ENCODE measurements at regions not wholly inside any gene's neighbourhood (a gene's known extent, or its start where the extent isn't known, plus 50 kb on each side); places are given as distances from the start of the nearest gene placed in this dataset.

DNA sequence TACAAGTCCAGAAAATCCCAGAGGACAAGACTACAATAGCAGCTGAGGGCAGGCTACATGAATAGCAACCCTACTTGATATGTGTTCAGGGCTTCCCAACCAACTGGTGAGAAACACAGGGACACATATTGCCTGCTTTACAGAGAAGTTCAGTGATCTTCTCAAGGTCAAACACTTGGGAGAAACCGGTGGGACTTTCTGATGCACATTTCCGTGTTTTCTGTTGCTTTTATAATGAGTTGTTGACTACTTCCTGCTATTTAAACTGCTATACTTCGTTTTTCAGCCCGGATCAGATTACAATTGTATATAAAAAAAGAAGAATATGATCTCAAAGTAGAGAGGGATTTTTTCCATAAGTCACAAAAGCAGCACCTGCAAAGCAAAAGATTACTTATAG, 175.1 kb downstream of the SNX18 start:
- WGBS (ENCODE audit: insufficient coverage), result no CpG with 5 or more reads among the region's 4 CpGs
- H3K27me3 ChIP-seq (ENCODE audit: control insufficient read depth, insufficient read depth, low read length), result no peaks in the 10 kb centered on the region
- H3K27ac ChIP-seq (ENCODE audit: low read length), result no peak overlapping the region
- H3K9me3 ChIP-seq (replicated peaks; ENCODE audit: control insufficient read depth, low read depth, low read length), result no peaks in the 10 kb centered on the region
- H3K36me3 ChIP-seq (ENCODE audit: control insufficient read depth, insufficient read depth, low read length), result no peaks in the 10 kb centered on the region
- no peak overlapping the region for H3K4me3 ChIP-seq (ENCODE audit: low read length)
- H3K4me1 ChIP-seq (ENCODE audit: control insufficient read depth, insufficient read depth, low read length), result peaks cover 13% of the 10 kb centered on the region
- no peak for DNase-seq

DNA sequence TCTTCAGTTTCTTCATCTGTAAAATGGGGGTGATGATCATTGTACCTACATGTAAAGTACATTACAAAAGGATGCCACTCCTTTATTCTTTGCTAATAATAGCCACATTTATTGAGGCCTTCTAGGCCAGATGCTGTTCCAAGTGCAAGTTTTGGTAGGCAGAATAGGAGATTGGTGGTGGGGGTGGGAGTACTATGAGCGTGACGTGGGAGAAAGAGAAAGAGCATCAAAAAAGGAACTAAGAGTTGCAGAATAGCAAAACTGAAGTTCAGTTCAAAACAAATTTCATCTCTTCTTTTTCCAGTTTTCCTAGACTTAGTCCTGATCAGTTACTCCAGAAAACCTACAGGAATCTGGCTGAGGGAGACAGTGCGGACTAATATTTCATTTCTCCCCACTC, 174.1 kb downstream of the SNX18 start:
- H3K36me3 ChIP-seq (ENCODE audit: control insufficient read depth, insufficient read depth, low read length), result no peaks in the 10 kb centered on the region
- H3K27ac ChIP-seq (ENCODE audit: low read length), result no peak overlapping the region
- H3K9me3 ChIP-seq (replicated peaks; ENCODE audit: control insufficient read depth, low read depth, low read length), result no peaks in the 10 kb centered on the region
- H3K4me1 ChIP-seq (ENCODE audit: control insufficient read depth, insufficient read depth, low read length), result peaks cover 10% of the 10 kb centered on the region
- no peak for DNase-seq
- no peaks in the 10 kb centered on the region for H3K27me3 ChIP-seq (ENCODE audit: control insufficient read depth, insufficient read depth, low read length)
- no CpG with 5 or more reads among the region's 3 CpGs for WGBS (ENCODE audit: insufficient coverage)
- no peak overlapping the region for H3K4me3 ChIP-seq (ENCODE audit: low read length)

GRCh38 chr5:54689411-54690251, 172.1 kb downstream of the SNX18 start:
- H3K36me3 ChIP-seq (ENCODE audit: control insufficient read depth, insufficient read depth, low read length), result no peaks in the 10 kb centered on the region
- no CpG with 5 or more reads among the region's 3 CpGs for WGBS (ENCODE audit: insufficient coverage)
- DNase-seq, result no peak
- peaks cover 10% of the 10 kb centered on the region for H3K4me1 ChIP-seq (ENCODE audit: control insufficient read depth, insufficient read depth, low read length)
- H3K4me3 ChIP-seq (ENCODE audit: low read length), result no peak overlapping the region
- no peaks in the 10 kb centered on the region for H3K27me3 ChIP-seq (ENCODE audit: control insufficient read depth, insufficient read depth, low read length)
- no peak overlapping the region for H3K27ac ChIP-seq (ENCODE audit: low read length)
- no peaks in the 10 kb centered on the region for H3K9me3 ChIP-seq (replicated peaks; ENCODE audit: control insufficient read depth, low read depth, low read length)

GRCh38 chr5:54680998-54681397, 163.4 kb downstream of the SNX18 start:
- 100% methylated on average over 1 of the region's 5 CpGs for WGBS (ENCODE audit: insufficient coverage)
- no peaks in the 10 kb centered on the region for H3K4me1 ChIP-seq (ENCODE audit: control insufficient read depth, insufficient read depth, low read length)
- H3K27ac ChIP-seq (ENCODE audit: low read length), result no peak overlapping the region
- H3K9me3 ChIP-seq (replicated peaks; ENCODE audit: control insufficient read depth, low read depth, low read length), result no peaks in the 10 kb centered on the region
- no peak overlapping the region for H3K4me3 ChIP-seq (ENCODE audit: low read length)
- no peaks in the 10 kb centered on the region for H3K27me3 ChIP-seq (ENCODE audit: control insufficient read depth, insufficient read depth, low read length)
- H3K36me3 ChIP-seq (ENCODE audit: control insufficient read depth, insufficient read depth, low read length), result no peaks in the 10 kb centered on the region
- DNase-seq, result peak; percentile 55

DNA sequence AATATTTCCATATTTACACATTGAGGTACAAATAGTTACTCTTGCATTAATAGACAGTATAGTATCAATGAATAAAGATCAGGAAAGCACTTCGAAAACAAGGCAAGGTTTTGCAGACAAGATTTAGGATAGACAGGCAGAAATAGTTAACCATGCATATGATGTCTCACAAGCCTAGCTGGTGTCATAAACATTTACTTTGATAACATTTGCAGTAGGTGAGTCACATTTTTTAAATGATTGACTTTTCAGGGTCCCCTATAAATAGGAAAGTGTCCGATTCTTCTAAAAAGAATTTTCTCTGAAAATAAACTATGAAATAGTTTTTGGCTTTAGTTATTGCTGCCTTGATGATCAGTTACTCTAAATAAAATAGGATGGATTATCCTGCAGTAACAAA, 162.1 kb downstream of the SNX18 start:
- Histone ChIP-seq H3K27me3 (ENCODE audit: control insufficient read depth, insufficient read depth, low read length) (no peaks in the 10 kb centered on the region), H3K27ac (ENCODE audit: low read length) (no peak overlapping the region), H3K36me3 (ENCODE audit: control insufficient read depth, insufficient read depth, low read length) (no peaks in the 10 kb centered on the region), H3K4me1 (ENCODE audit: control insufficient read depth, insufficient read depth, low read length) (no peaks in the 10 kb centered on the region), H3K4me3 (ENCODE audit: low read length) (no peak overlapping the region), H3K9me3 (replicated peaks; ENCODE audit: control insufficient read depth, low read depth, low read length) (no peaks in the 10 kb centered on the region)
- no CpG with 5 or more reads among the region's 2 CpGs for WGBS (ENCODE audit: insufficient coverage)
- DNase-seq, result no peak

DNA sequence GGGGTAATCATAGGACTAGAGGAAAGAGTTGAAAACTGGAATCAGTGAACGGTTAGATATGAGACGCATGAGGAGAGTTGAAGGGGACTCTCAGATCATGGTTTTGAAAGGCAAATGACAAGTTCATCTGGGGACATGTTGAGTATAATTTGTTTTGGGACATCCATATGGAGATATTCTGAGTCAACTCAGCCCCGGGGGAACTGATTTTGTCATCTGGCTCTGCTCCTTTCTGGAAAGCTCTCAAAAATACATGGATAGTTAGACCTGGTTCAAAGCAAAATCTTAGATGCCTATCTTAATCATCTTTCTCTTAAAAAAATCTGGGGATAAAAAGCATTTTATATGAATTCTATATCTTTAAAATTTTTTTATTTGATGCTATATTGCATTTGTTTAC, 161.2 kb downstream of the SNX18 start:
- H3K27ac ChIP-seq (ENCODE audit: low read length), result no peak overlapping the region
- H3K27me3 ChIP-seq (ENCODE audit: control insufficient read depth, insufficient read depth, low read length), result no peaks in the 10 kb centered on the region
- 76% methylated on average over 2 of the region's 3 CpGs for WGBS (ENCODE audit: insufficient coverage)
- no peak overlapping the region for H3K4me3 ChIP-seq (ENCODE audit: low read length)
- no peak for DNase-seq
- no peaks in the 10 kb centered on the region for H3K36me3 ChIP-seq (ENCODE audit: control insufficient read depth, insufficient read depth, low read length)
- H3K4me1 ChIP-seq (ENCODE audit: control insufficient read depth, insufficient read depth, low read length), result no peaks in the 10 kb centered on the region
- no peaks in the 10 kb centered on the region for H3K9me3 ChIP-seq (replicated peaks; ENCODE audit: control insufficient read depth, low read depth, low read length)

GRCh38 chr5:54676481-54677340, 159.2 kb downstream of the SNX18 start:
- Histone ChIP-seq H3K36me3 (ENCODE audit: control insufficient read depth, insufficient read depth, low read length) (no peaks in the 10 kb centered on the region), H3K4me3 (ENCODE audit: low read length) (no peak overlapping the region), H3K9me3 (replicated peaks; ENCODE audit: control insufficient read depth, low read depth, low read length) (peaks cover 4% of the 10 kb centered on the region), H3K4me1 (ENCODE audit: control insufficient read depth, insufficient read depth, low read length) (peaks cover 2% of the 10 kb centered on the region), H3K27me3 (ENCODE audit: control insufficient read depth, insufficient read depth, low read length) (no peaks in the 10 kb centered on the region), H3K27ac (ENCODE audit: low read length) (no peak overlapping the region)
- DNase-seq, result peak; percentile 75
- 13% methylated on average over 1 of the region's 3 CpGs for WGBS (ENCODE audit: insufficient coverage)

- H3K27me3 ChIP-seq (ENCODE audit: control insufficient read depth, insufficient read depth, low read length), result no peaks in the 10 kb centered on the region
- no CpG with 5 or more reads among the region's 4 CpGs for WGBS (ENCODE audit: insufficient coverage)
- peaks cover 13% of the 10 kb centered on the region for H3K4me1 ChIP-seq (ENCODE audit: control insufficient read depth, insufficient read depth, low read length)
- H3K36me3 ChIP-seq (ENCODE audit: control insufficient read depth, insufficient read depth, low read length), result no peaks in the 10 kb centered on the region
- peak overlapping the region; percentile 33 for H3K27ac ChIP-seq (ENCODE audit: low read length)
- H3K9me3 ChIP-seq (replicated peaks; ENCODE audit: control insufficient read depth, low read depth, low read length), result peaks cover 4% of the 10 kb centered on the region
- H3K4me3 ChIP-seq (ENCODE audit: low read length), result no peak overlapping the region
- DNase-seq, result peak; percentile 83
These were observed 156.1 kb downstream of the SNX18 start for GRCh38 chr5:54673523-54674225.

GRCh38 chr5:54672871-54673270, 155.3 kb downstream of the SNX18 start:
- DNase-seq, result no peak
- Histone ChIP-seq H3K4me3 (ENCODE audit: low read length) (no peak overlapping the region), H3K27me3 (ENCODE audit: control insufficient read depth, insufficient read depth, low read length) (no peaks in the 10 kb centered on the region), H3K4me1 (ENCODE audit: control insufficient read depth, insufficient read depth, low read length) (peaks cover 13% of the 10 kb centered on the region), H3K36me3 (ENCODE audit: control insufficient read depth, insufficient read depth, low read length) (no peaks in the 10 kb centered on the region), H3K27ac (ENCODE audit: low read length) (no peak overlapping the region), H3K9me3 (replicated peaks; ENCODE audit: control insufficient read depth, low read depth, low read length) (peaks cover 4% of the 10 kb centered on the region)

DNA sequence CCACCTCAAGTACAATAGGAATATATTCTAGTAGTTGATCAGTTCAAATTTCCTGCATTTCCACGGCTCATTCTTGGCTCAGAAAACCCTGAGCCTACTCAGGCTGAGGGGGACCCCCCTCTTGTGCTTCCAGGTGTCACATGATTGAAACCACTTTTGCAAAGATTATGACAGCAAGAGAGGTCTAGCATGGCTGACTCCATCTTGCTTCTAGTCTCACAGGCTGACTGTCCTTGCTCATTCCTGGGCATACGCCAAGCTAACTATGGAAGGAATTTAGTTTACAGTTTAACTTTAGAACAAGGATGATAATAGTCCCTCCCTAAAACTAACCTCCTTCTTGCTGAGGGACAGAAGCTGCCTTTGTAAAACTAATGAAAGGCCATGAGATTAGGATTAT, 154.1 kb downstream of the SNX18 start:
- peaks cover 6% of the 10 kb centered on the region for H3K9me3 ChIP-seq (replicated peaks; ENCODE audit: control insufficient read depth, low read depth, low read length)
- no CpG with 5 or more reads among the region's 2 CpGs for WGBS (ENCODE audit: insufficient coverage)
- DNase-seq, result peak; percentile 77
- peak overlapping the region; percentile 45 for H3K27ac ChIP-seq (ENCODE audit: low read length)
- H3K36me3 ChIP-seq (ENCODE audit: control insufficient read depth, insufficient read depth, low read length), result no peaks in the 10 kb centered on the region
- no peak overlapping the region for H3K4me3 ChIP-seq (ENCODE audit: low read length)
- H3K4me1 ChIP-seq (ENCODE audit: control insufficient read depth, insufficient read depth, low read length), result peaks cover 13% of the 10 kb centered on the region
- H3K27me3 ChIP-seq (ENCODE audit: control insufficient read depth, insufficient read depth, low read length), result no peaks in the 10 kb centered on the region

All from muscle of leg (tissue), 3 donors.